Adrenal gland (tissue), 9 donors: ENCODE measurements at regions not wholly inside any gene's neighbourhood (a gene's known extent, or its start where the extent isn't known, plus 50 kb on each side); places are given as distances from the start of the nearest gene placed in this dataset.

Source experiments
- DNase-seq, 7 donors: peaks; one replicate each; pipeline ENCODE4 v3.0.0-alpha.2; 2019 to 2020
- H3K27ac ChIP-seq, 5 donors: fragments of 200-600 bp; sonication (generic) in 4 of 5; 1 replicate in 3 of 5; 2 replicates in 2 of 5; pipeline versions ENCODE4 v1.5.1 to v1.8.0; 2016 to 2020; ENCODE audit warnings: mild to moderate bottlenecking in 1 of 5
- H3K27me3 ChIP-seq: fragments of 200-600 bp; 2 replicates; pipeline ENCODE4 v1.8.0; 2021
- H3K36me3 ChIP-seq, 2 donors: fragments of 200-600 bp; replicated peaks in 1 of 2; 1 replicate in 1 of 2; 2 replicates in 1 of 2; pipeline versions ENCODE4 v1.5.1 to v1.8.0; 2018 to 2022
- H3K4me1 ChIP-seq, 2 donors: fragments of 200-600 bp; replicated peaks in 1 of 2; 1 replicate in 1 of 2; 2 replicates in 1 of 2; pipeline versions ENCODE4 v1.5.1 to v1.8.0; 2018 to 2021
- H3K4me3 ChIP-seq, 4 donors: fragments of 200-600 bp; sonication (generic) in 3 of 4; one replicate each; pipeline ENCODE4 v1.5.1; 2016 to 2018
- H3K9me3 ChIP-seq, 3 donors: fragments of 200-600 bp; sonication (generic) in 1 of 3; replicated peaks in 1 of 3; 1 replicate in 2 of 3; 2 replicates in 1 of 3; pipeline versions ENCODE4 v1.5.1 to v1.8.0; 2016 to 2021
- POLR2A ChIP-seq, 2 donors: fragments of 450-650 bp; IDR thresholded peaks; one replicate each; pipeline ENCODE4 v1.6.1; 2017; ENCODE audit warnings: antibody characterized with exemption in 2 of 2, mild to moderate bottlenecking in 2 of 2, moderate library complexity in 1 of 2
- WGBS, 4 donors: extraction: QIAGEN DNeasy Blood & Tissue Kit in 2 of 4; methylation state at CpG; one replicate each; pipeline versions ENCODE4 v1.1.5 to v1.1.7; 2013 to 2017; 5-methylcytosine and 5-hydroxymethylcytosine counted together
- intact Hi-C, 2 donors: fragments of 100-400 bp; cut with DNase I; formaldehyde crosslinking; loops; one replicate each; pipeline versions ENCODE4 v1.14.1 to v1.15.0; 2022 to 2023
- TF ChIP-seq, protein P1 (sequence below), 6 experiments: fragments of 450-650 bp in 4 of 6; fragments of 200-600 bp in 2 of 6; sonication (generic) in 1 of 6; IDR thresholded peaks; 1 replicate in 5 of 6; 2 replicates in 1 of 6; pipeline versions ENCODE4 v1.5.1 to v1.8.0; 2016 to 2021; ENCODE audit warnings: antibody characterized with exemption in 6 of 6, mild to moderate bottlenecking in 2 of 6, moderate library complexity in 1 of 6
- donor health status: healthy with polysubstance abuse.
- donor health status: Bipolar disorder and iron deficiency.
- donor health status: DM: yes; HTN: yes; CAD: no.
- donor health status: DM: no; HTN: no; CAD: no.
- donor health status: DM: no; HTN: no; CAD: no.

DNA sequence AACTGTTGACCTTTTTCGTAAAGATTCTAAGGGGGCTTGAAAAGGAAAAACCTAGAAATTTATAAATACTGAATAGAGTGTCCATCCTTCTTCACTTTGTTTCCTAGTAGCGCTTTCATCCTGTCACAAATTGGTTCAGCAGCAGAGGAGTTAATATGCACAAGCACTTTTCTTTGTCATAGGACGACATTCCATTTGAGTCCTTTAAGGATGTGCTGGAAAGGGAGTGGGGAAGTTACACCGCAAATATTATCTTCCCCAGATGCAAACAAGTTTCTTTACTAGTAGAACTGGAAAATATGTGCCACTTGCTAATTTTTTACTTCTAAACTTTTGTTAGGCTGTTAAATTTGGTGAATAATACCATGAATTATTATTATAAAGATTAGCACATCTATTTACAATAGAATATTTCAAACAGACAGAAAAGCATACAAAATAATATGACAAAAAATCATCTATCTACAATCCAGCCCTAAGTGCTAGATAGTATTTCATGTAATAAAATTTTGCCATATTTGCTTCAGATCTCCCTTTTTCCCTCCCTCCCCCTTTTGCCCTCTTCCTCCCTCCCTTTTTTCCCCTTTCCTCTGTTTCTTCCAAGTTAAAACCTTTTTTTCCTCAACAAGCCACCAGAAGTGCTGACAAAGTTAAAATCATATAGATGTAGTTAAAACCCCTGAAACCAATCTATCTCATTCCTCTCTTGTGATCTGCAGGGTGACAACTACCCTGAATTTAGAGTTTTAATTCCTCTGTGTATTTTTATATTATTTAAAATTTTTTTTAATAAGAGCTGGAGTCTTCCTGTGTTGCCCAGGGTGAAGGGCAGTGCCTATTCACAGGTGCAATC is 50.5 kb upstream of the MAP4K3 start:
- no peak overlapping the region for H3K4me3 ChIP-seq
- no peaks in the 10 kb centered on the region for H3K27me3 ChIP-seq
- H3K36me3 ChIP-seq, result no peaks in the 10 kb centered on the region
- TF ChIP-seq, protein P1, sequence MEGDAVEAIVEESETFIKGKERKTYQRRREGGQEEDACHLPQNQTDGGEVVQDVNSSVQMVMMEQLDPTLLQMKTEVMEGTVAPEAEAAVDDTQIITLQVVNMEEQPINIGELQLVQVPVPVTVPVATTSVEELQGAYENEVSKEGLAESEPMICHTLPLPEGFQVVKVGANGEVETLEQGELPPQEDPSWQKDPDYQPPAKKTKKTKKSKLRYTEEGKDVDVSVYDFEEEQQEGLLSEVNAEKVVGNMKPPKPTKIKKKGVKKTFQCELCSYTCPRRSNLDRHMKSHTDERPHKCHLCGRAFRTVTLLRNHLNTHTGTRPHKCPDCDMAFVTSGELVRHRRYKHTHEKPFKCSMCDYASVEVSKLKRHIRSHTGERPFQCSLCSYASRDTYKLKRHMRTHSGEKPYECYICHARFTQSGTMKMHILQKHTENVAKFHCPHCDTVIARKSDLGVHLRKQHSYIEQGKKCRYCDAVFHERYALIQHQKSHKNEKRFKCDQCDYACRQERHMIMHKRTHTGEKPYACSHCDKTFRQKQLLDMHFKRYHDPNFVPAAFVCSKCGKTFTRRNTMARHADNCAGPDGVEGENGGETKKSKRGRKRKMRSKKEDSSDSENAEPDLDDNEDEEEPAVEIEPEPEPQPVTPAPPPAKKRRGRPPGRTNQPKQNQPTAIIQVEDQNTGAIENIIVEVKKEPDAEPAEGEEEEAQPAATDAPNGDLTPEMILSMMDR (IDR thresholded peaks at IDR 0.05), result no peak
- TF ChIP-seq POLR2A (IDR thresholded peaks at IDR 0.05), result no peak
- peaks cover 27 to 48% of the 10 kb centered on the region in 2 donors for H3K4me1 ChIP-seq
- peak overlapping the region in 1 of 5 donors; percentile 62 for H3K27ac ChIP-seq
- no peak for DNase-seq
- intact Hi-C loops, result loop anchor here in 1 of 2 donors (10.0 kb wide), 1 partner anchor 53 kb away; the partner anchor contains the start of gene MAP4K3
- WGBS, 4 donors, result 34 to 47% (median 44%) methylated on average over 4 of the region's 4 CpGs
- H3K9me3 ChIP-seq, result no peaks in the 10 kb centered on the region

DNA sequence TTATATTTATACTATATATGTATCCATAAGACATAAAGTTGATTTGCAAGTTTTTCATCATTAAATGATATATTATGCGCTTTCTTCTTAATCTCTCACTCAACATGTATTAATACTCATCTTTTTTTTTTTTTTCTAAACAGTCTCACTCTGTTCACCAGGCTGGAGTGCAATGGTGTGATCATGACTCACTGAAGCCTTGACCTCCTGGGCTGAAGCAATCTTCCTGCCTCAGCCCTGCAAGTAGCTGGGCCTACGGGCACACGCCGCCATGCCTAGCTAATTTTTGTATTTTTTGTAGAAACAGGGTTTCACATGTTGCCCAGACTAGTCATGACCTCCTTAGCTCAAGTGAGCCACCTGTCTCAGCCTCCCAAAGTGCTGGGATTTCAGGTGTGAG is 51.4 kb upstream of the MAP4K3 start:
- TF ChIP-seq POLR2A (IDR thresholded peaks at IDR 0.05), result no peak
- TF ChIP-seq, protein P1 (IDR thresholded peaks at IDR 0.05), result no peak
- H3K4me1 ChIP-seq, result peaks cover 24 to 50% of the 10 kb centered on the region in 2 donors
- H3K4me3 ChIP-seq, result no peak overlapping the region
- H3K36me3 ChIP-seq, result no peaks in the 10 kb centered on the region
- WGBS, 4 donors, result 37 to 50% (median 40%) methylated on average over 4 of the region's 4 CpGs
- intact Hi-C loops, result loop anchor here in 1 of 2 donors (10.0 kb wide), 1 partner anchor 54 kb away; the partner anchor contains the start of gene MAP4K3
- H3K27me3 ChIP-seq, result no peaks in the 10 kb centered on the region
- peak; percentile 68 to 91 (median 85) for DNase-seq
- no peaks in the 10 kb centered on the region for H3K9me3 ChIP-seq
- peak overlapping the region in 4 of 5 donors; percentile 30 to 62 (median 54) for H3K27ac ChIP-seq

DNA sequence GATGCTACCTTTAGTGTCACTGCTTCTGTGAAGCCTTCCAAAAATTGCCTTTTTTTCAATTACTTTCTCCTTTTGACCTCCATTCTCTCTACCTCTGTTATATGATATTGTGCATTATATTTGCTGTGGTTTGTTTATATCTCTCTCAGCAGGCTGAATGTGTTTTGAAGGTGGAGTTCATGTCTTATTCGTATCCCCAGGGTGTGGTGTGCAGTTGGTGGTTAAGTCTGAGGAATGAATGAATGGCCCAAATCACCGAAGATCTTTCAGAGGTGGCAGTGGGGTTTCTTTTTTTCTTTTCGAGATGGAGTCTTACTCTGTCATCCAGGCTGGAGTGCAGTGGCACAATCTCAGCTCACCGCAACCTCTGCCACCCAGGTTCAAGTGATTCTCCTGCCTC is 53.5 kb upstream of the MAP4K3 start:
- 89 to 98% (median 96%) methylated on average over 4 of the region's 4 CpGs for WGBS, 4 donors
- no peaks in the 10 kb centered on the region for H3K36me3 ChIP-seq
- no peaks in the 10 kb centered on the region for H3K27me3 ChIP-seq
- H3K4me1 ChIP-seq, result peaks cover 15 to 32% of the 10 kb centered on the region in 2 donors
- DNase-seq, result no peak
- no peak overlapping the region for H3K27ac ChIP-seq
- H3K4me3 ChIP-seq, result no peak overlapping the region
- no peak for TF ChIP-seq POLR2A (IDR thresholded peaks at IDR 0.05)
- TF ChIP-seq, protein P1 (IDR thresholded peaks at IDR 0.05), result no peak
- no peaks in the 10 kb centered on the region for H3K9me3 ChIP-seq
- intact Hi-C loops, result no loop called here

DNA sequence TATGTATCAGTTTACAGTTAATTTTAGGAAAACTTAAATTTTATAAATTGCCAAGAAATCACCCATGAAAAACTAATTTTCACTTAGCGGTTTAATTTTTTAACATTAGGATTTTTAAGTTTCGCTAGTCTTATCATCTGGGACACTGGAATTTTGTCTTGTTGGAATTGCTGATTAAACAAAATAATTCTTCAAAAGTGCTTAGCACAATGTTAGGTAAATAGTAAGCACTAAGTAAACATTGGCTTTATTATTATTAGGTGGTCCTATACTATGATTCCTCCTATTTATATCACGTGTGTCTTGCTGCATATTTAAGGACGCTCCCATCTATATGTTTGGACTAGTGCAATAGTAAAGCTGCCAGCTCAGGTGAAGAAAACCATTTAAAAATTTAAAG is 54.6 kb upstream of the MAP4K3 start:
- no peak for DNase-seq
- Histone ChIP-seq H3K4me1 (peaks cover 15 to 32% of the 10 kb centered on the region in 2 donors), H3K27ac (peak overlapping the region in 2 of 5 donors; percentile 27 to 70), H3K9me3 (no peaks in the 10 kb centered on the region), H3K36me3 (no peaks in the 10 kb centered on the region), H3K4me3 (no peak overlapping the region), H3K27me3 (no peaks in the 10 kb centered on the region)
- TF ChIP-seq, protein P1 (IDR thresholded peaks at IDR 0.05), result no peak
- TF ChIP-seq POLR2A (IDR thresholded peaks at IDR 0.05), result no peak
- intact Hi-C loops, result no loop called here
- WGBS, 4 donors, result 90 to 94% (median 93%) methylated on average over 4 of the region's 4 CpGs
